Astrocyte (in vitro differentiated cells and primary cell): ENCODE measurements at regions not wholly inside any gene's neighbourhood (a gene's known extent, or its start where the extent isn't known, plus 50 kb on each side); places are given as distances from the start of the nearest gene placed in this dataset.

Experiments used
- EZH2 ChIP-seq: IDR thresholded peaks from 2 replicates; pipeline ENCODE4 v1.6.1; 2012; ENCODE audit warnings: mild to moderate bottlenecking, low read length, inconsistent platforms; ENCODE audit not compliant: insufficient read depth
- TF ChIP-seq, protein P1 (sequence below): IDR thresholded peaks from 2 replicates; pipeline ENCODE4 v1.5.1; 2011; ENCODE audit warnings: low read depth, mild to moderate bottlenecking, inconsistent platforms, low read length, moderate library complexity; ENCODE audit not compliant: insufficient read depth

GRCh38 chr7:86164827-86165226 is 478.9 kb upstream of the GRM3 start:
- TF ChIP-seq, protein P1, sequence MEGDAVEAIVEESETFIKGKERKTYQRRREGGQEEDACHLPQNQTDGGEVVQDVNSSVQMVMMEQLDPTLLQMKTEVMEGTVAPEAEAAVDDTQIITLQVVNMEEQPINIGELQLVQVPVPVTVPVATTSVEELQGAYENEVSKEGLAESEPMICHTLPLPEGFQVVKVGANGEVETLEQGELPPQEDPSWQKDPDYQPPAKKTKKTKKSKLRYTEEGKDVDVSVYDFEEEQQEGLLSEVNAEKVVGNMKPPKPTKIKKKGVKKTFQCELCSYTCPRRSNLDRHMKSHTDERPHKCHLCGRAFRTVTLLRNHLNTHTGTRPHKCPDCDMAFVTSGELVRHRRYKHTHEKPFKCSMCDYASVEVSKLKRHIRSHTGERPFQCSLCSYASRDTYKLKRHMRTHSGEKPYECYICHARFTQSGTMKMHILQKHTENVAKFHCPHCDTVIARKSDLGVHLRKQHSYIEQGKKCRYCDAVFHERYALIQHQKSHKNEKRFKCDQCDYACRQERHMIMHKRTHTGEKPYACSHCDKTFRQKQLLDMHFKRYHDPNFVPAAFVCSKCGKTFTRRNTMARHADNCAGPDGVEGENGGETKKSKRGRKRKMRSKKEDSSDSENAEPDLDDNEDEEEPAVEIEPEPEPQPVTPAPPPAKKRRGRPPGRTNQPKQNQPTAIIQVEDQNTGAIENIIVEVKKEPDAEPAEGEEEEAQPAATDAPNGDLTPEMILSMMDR, result no peak
- TF ChIP-seq EZH2, result no peak
